HG02970 (cell line): ENCODE measurements at regions not wholly inside any gene's neighbourhood (a gene's known extent, or its start where the extent isn't known, plus 50 kb on each side); places are given as distances from the start of the nearest gene placed in this dataset.
"Not testable (repeated sequence)": the region's sequence is repeated elsewhere in the genome, so short reads cannot be mapped to it uniquely, and the experiment has no call there.

Experiments used
- ATAC-seq: cut with Tn5 transposase; IDR thresholded peaks from one replicate; pipeline ENCODE4 v1.9.1; 2021; ENCODE audit warnings: mild to moderate bottlenecking, moderate library complexity, moderate number of reproducible peaks; ENCODE audit not compliant: unreplicated experiment, low FRiP score

GRCh38 chr9:107815782-107816560 lies 326.4 kb upstream of the KLF4 start:
- ATAC-seq: no peak

- ATAC-seq: no peak
Observed at GRCh38 chr9:107813287-107813686, 323.7 kb upstream of the KLF4 start.

GRCh38 chr9:107810461-107810961 lies 320.9 kb upstream of the KLF4 start:
- no peak for ATAC-seq

- no peak for ATAC-seq
Observed at GRCh38 chr9:107809871-107810460, 320.4 kb upstream of the KLF4 start.

GRCh38 chr9:107807183-107807582 lies 317.6 kb upstream of the KLF4 start:
- ATAC-seq: no peak

GRCh38 chr9:107805201-107805600 lies 315.6 kb upstream of the KLF4 start:
- ATAC-seq: no peak

GRCh38 chr9:107794259-107794658 lies 304.7 kb upstream of the KLF4 start:
- no peak for ATAC-seq

GRCh38 chr9:107793541-107793940 lies 304.0 kb upstream of the KLF4 start:
- no peak for ATAC-seq

GRCh38 chr9:107792596-107792995 lies 303.0 kb upstream of the KLF4 start:
- ATAC-seq: no peak

- no peak for ATAC-seq
Observed at GRCh38 chr9:107792006-107792405, 302.4 kb upstream of the KLF4 start.

- ATAC-seq: no peak
Observed at GRCh38 chr9:107789001-107789700, 299.6 kb upstream of the KLF4 start.

GRCh38 chr9:107786561-107786960 lies 297.0 kb upstream of the KLF4 start:
- no peak for ATAC-seq

GRCh38 chr9:107784235-107784958 lies 294.8 kb upstream of the KLF4 start:
- ATAC-seq: no peak

- no peak for ATAC-seq
Observed at GRCh38 chr9:107782789-107783188, 293.2 kb upstream of the KLF4 start.

GRCh38 chr9:107782381-107782780 lies 292.8 kb upstream of the KLF4 start:
- ATAC-seq: no peak

- no peak for ATAC-seq
Observed at GRCh38 chr9:107780960-107781359, 291.4 kb upstream of the KLF4 start.

GRCh38 chr9:107779731-107780130 lies 290.2 kb upstream of the KLF4 start:
- ATAC-seq: no peak

GRCh38 chr9:107778661-107779060 lies 289.1 kb upstream of the KLF4 start:
- no peak for ATAC-seq

- ATAC-seq: not testable (repeated sequence)
Observed at GRCh38 chr9:107774099-107774498, 284.5 kb upstream of the KLF4 start.

- ATAC-seq: no peak
Observed at GRCh38 chr9:107772988-107773387, 283.4 kb upstream of the KLF4 start.

GRCh38 chr9:107770716-107771115 lies 281.1 kb upstream of the KLF4 start:
- no peak for ATAC-seq
